HepG2 (cell line): ENCODE measurements at regions not wholly inside any gene's neighbourhood (a gene's known extent, or its start where the extent isn't known, plus 50 kb on each side); places are given as distances from the start of the nearest gene placed in this dataset.
A peak's percentile ranks its signal among the peaks of the same experiment; 100 is the strongest.

Source experiments
- ATF3 ChIP-seq: sonication (generic); formaldehyde crosslinking; IDR thresholded peaks from 2 replicates; pipeline ENCODE4 v1.4.0; 2020; ENCODE audit warnings: missing genetic modification reagents
- CBX5 ChIP-seq: sonication (generic); formaldehyde crosslinking; IDR thresholded peaks from 2 replicates; pipeline ENCODE4 v1.4.0; 2020; ENCODE audit warnings: missing genetic modification reagents, borderline replicate concordance
- CEBPB ChIP-seq: IDR thresholded peaks from 2 replicates; pipeline ENCODE4 v1.6.1; 2011; ENCODE audit warnings: low read depth, low read length, improper control_type of control experiment, borderline replicate concordance
- CTCF ChIP-seq: sonication (generic); formaldehyde crosslinking; IDR thresholded peaks from 2 replicates; pipeline ENCODE4 v1.5.0; 2020; ENCODE audit warnings: mild to moderate bottlenecking, missing genetic modification reagents, moderate library complexity
- KDM6A ChIP-seq: IDR thresholded peaks from 2 replicates; pipeline ENCODE4 v1.6.1; 2016; ENCODE audit warnings: low read depth
- POLR2A ChIP-seq, 2 experiments: IDR thresholded peaks; 2 replicates each; pipeline ENCODE4 v1.6.1; 2011; ENCODE audit warnings: low read depth in 2 of 2, low read length in 2 of 2, mild to moderate bottlenecking in 1 of 2, moderate library complexity in 1 of 2; ENCODE audit not compliant: insufficient read depth in 1 of 2
- PRDM15 ChIP-seq: sonication (generic); formaldehyde crosslinking; IDR thresholded peaks from 2 replicates; pipeline ENCODE4 v1.4.0; 2020; ENCODE audit warnings: missing genetic modification reagents
- RERE ChIP-seq: IDR thresholded peaks from 2 replicates; pipeline ENCODE4 v1.6.1; 2016; ENCODE audit warnings: low read depth, missing genetic modification reagents, missing compliant biosample characterization
- XRCC5 ChIP-seq: fragments of 200-400 bp; formaldehyde crosslinking; optimal IDR thresholded peaks from 2 replicates; pipeline ENCODE3; 2017; ENCODE audit warnings: mild to moderate bottlenecking, low read length
- YY1 ChIP-seq: IDR thresholded peaks from 2 replicates; pipeline ENCODE4 v1.6.1; 2011; ENCODE audit warnings: low read length, low read depth, moderate library complexity, mild to moderate bottlenecking; ENCODE audit not compliant: insufficient read depth, insufficient replicate concordance
- ZNF263 ChIP-seq: sonication (generic); formaldehyde crosslinking; IDR thresholded peaks from 2 replicates; pipeline ENCODE4 v1.4.0; 2020; ENCODE audit warnings: missing genetic modification reagents
- ZNF354B ChIP-seq: sonication (generic); formaldehyde crosslinking; IDR thresholded peaks from 2 replicates; pipeline ENCODE4 v1.8.0; 2022; ENCODE audit warnings: mild to moderate bottlenecking, missing genetic modification reagents
- ZNF414 ChIP-seq: sonication (generic); formaldehyde crosslinking; IDR thresholded peaks from 2 replicates; pipeline ENCODE4 v1.5.0; 2020; ENCODE audit warnings: missing genetic modification reagents
- ZNF704 ChIP-seq: sonication (generic); formaldehyde crosslinking; IDR thresholded peaks from 2 replicates; pipeline ENCODE4 v1.8.1; 2023; ENCODE audit warnings: mild to moderate bottlenecking, inconsistent platforms, moderate library complexity, missing genetic modification reagents, borderline replicate concordance

- no peak for TF ChIP-seq XRCC5
- no peak for TF ChIP-seq YY1
- no peak for TF ChIP-seq CBX5
- no peak for TF ChIP-seq ZNF354B (CRISPR knock-in tag)
- TF ChIP-seq POLR2A (IDR thresholded peaks at IDR 0.05; ENCODE audit: insufficient read depth in 1 of 2, low read depth in 2 of 2, low read length in 2 of 2): no peak
- no peak for TF ChIP-seq CTCF (CRISPR knock-in tag)
- TF ChIP-seq ZNF263 (CRISPR knock-in tag): no peak
- no peak for TF ChIP-seq KDM6A (CRISPR knock-in tag)
- 0 out of 2 replicates have a peak, but pooled peaks have one; percentile 21 for TF ChIP-seq CEBPB
- TF ChIP-seq ZNF414 (CRISPR knock-in tag): no peak
- no peak for TF ChIP-seq ZNF704 (CRISPR knock-in tag)
- TF ChIP-seq RERE (CRISPR knock-in tag): no peak
- no peak for TF ChIP-seq PRDM15 (CRISPR knock-in tag)
- no peak for TF ChIP-seq ATF3 (CRISPR knock-in tag)
Measured at GRCh38 chrY:21081640-21082611, 326.0 kb downstream of the RPS4Y2 start.
